GM18873 (cell line): ENCODE measurements at regions not wholly inside any gene's neighbourhood (a gene's known extent, or its start where the extent isn't known, plus 50 kb on each side); places are given as distances from the start of the nearest gene placed in this dataset.

Experiments
- ATAC-seq: cut with Tn5 transposase; IDR thresholded peaks from one replicate; pipeline ENCODE4 v1.9.1; 2021; ENCODE audit warnings: mild to moderate bottlenecking, moderate library complexity, moderate number of reproducible peaks; ENCODE audit not compliant: unreplicated experiment, low FRiP score

DNA sequence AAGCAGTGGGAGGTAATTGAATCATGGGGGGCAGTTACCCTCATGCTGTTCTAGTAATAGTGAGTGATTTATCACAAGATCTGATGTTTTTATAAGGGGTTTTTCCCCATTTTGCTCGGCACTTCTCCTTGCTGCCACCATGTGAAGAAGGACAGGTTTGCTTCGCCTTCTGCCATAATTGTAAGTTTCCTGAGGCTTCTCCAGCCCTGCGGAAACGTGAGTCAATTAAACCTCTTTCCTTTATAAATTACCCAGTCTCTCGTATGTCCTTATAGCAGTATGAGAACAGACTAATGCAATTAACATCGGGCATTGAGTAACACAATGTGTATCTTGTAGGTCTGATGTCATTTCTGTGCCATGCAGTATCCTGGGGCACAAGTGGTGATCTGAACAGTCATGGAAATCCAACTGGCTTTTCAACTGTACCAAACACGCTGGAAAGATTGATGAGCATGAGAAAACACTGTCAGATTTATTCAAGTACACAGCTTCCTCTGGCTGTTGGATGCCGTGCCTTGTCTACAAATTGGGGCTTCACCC lies 208.6 kb upstream of the KIAA1217 start:
- ATAC-seq = no peak

GRCh38 chr10:24006741-24007140 lies 202.2 kb upstream of the KIAA1217 start:
- ATAC-seq = no peak

- no peak for ATAC-seq
These were observed 201.6 kb upstream of the KIAA1217 start for GRCh38 chr10:24007359-24007758.

DNA sequence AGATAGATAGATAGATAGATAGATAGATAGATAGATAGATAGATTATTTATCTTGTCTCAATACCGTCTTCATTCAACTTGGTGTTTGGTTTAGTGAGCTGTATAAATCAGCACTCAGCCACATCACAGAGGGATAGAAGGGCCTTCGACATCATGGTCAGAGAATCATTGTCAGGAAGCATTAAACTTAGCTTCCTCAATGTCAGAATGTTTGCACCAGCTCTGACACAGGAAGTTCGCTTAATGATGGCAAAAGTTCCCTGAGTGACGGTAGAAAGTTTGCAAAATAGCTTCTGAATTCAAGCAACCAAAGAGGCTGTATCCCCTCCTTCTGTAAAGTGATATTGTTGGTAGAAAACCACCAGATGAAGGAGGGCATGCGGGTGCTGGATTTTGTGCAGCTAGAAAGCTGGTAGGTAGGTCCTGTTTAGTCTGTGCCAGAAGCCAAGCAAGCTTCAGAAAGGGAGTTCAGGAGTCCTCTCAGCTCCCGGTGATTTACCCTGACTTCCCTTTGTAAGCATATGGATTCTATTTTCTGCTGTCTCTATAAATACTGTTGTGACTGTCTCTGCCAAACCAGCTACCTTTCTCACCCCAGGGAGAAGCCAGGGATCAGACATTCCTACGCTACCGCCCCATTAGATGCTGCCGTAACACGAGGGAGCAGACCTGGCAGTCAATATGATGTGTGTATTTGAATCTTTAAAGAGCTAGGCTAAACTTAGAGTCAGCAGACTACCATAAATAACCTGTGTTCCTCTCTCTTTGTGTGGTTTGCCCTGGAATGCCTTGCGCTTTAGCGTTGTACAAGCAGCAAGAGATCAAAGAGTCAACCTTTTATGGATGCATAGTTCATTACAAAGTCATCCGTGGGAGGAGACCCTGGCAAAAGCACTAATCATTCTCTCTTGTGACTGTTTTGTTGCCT lies 200.5 kb upstream of the KIAA1217 start:
- no peak for ATAC-seq

DNA sequence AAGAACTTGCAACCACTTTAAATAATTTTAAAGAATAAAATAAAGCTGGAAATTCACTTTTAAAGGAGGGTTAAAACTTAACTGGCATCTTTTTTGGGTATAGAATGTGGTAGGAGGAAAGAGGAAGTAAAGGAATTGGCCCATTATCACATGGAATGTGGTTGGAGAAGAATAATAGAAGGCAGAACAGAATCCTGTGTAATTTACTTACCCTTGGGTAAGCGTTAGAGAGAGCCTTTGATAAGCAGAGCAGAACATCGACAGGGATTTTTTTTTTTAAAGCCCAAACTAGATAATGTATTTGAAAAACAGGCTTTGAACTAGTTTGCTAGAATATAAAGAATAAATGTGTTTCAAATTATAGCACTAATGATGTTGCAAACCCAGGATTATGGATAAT lies 199.8 kb upstream of the KIAA1217 start:
- ATAC-seq = no peak

- no peak for ATAC-seq
These were observed 199.2 kb upstream of the KIAA1217 start for GRCh38 chr10:24009736-24010135.

GRCh38 chr10:24010436-24010970 lies 198.4 kb upstream of the KIAA1217 start:
- no peak for ATAC-seq

- no peak for ATAC-seq
These were observed 196.6 kb upstream of the KIAA1217 start for GRCh38 chr10:24012249-24012803.

DNA sequence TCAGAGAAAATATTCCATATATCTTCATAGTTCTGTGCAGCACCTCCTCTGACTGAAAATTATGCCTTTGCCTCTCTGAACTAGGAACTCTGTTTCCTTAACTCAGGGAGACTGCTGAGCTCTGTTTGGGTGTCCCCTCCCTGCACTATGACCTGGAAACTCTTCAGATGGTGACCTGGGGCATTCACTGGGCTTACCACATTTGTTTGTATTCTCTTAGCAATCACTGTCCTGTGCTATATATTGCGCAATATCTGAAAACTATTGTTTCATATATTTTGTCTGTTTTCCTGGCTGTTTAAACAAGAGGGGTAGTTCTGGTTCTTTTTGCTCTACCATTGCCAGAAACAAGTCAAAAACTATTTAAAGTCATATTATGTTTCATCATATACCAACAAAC lies 181.8 kb upstream of the KIAA1217 start:
- no peak for ATAC-seq

GRCh38 chr10:24034571-24034970 lies 174.4 kb upstream of the KIAA1217 start:
- ATAC-seq = no peak

GRCh38 chr10:24035761-24036160 lies 173.2 kb upstream of the KIAA1217 start:
- ATAC-seq = no peak

GRCh38 chr10:24039315-24039714 lies 169.6 kb upstream of the KIAA1217 start:
- no peak for ATAC-seq

GRCh38 chr10:24039897-24040296 lies 169.0 kb upstream of the KIAA1217 start:
- no peak for ATAC-seq

DNA sequence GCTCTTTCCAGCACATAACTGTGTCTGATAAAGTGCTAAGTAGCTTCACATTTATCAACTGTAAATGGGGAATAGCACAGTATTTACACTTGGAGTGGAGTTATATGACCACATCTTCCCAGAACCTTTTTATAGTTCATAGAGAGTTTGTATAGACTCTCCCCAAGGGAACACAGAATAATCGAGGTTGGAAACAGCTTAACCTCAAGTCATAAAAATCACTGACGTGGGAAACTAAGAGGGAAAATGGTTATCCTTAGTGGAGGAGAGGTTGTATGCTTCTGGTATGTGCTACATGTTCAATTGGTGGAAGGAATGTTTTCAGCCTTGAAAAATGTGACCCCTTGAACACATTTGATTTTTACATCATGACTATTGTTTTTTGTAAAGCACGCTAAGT lies 167.9 kb upstream of the KIAA1217 start:
- ATAC-seq = no peak

GRCh38 chr10:24041834-24042233 lies 167.1 kb upstream of the KIAA1217 start:
- ATAC-seq = no peak

GRCh38 chr10:24042884-24043283 lies 166.1 kb upstream of the KIAA1217 start:
- no peak for ATAC-seq

- no peak for ATAC-seq
These were observed 162.9 kb upstream of the KIAA1217 start for GRCh38 chr10:24046060-24046459.

- ATAC-seq = no peak
These were observed 161.8 kb upstream of the KIAA1217 start for GRCh38 chr10:24047176-24047575.

GRCh38 chr10:24054421-24054820 lies 154.5 kb upstream of the KIAA1217 start:
- no peak for ATAC-seq

- ATAC-seq = no peak
These were observed 128.7 kb upstream of the KIAA1217 start for GRCh38 chr10:24080207-24080606.

DNA sequence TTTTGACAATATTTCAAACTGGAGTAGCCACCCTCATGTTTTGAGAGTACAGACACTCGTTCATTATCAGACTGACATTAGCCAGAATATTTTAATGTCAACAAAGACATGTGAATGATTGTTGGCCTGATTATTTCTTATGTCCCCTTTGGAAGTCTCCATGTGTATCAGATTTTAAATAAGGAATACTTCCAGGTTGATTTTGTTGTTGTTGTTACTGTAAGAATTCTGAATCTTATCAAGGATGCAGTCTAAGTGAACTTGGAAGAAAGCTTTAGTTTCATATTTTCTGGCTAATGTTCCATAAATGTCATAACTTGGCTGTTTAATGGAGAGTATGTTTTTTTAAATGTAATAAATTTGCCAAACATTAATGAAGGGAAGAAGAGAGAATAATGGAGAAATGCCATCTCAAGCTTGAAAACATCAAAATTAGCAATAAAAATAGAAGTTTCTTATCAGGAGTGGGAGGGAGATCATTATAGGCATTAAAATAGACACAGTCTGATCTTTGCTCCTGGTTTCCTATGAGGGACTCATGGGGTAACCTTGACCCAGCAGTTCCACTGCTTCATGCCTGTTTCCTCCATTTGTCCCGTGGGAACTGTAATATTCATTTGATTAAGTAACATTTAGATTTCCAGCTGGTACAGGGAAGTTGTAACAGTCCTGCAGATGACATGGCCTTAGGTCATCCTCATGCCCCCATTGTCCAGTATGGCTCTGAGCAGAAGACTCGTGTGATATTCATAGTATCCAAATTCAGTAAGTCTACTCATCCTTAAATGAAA lies 122.4 kb upstream of the KIAA1217 start:
- ATAC-seq = no peak
